OCI-LY7 (cell line): ENCODE measurements at regions not wholly inside any gene's neighbourhood (a gene's known extent, or its start where the extent isn't known, plus 50 kb on each side); places are given as distances from the start of the nearest gene placed in this dataset.

Source experiments
- CTCF ChIP-seq: fragments of 200-600 bp; sonication (generic); conservative IDR thresholded peaks from 2 replicates; pipeline ENCODE4 v1.5.1; 2014; ENCODE audit warnings: mild to moderate bottlenecking, antibody characterized with exemption, low read length, moderate library complexity, mixed read lengths
- EZH2phosphoT487 ChIP-seq: fragments of 200-600 bp; sonication (generic); IDR thresholded peaks from 2 replicates; pipeline ENCODE4 v1.6.1; 2018; ENCODE audit warnings: low read depth, borderline replicate concordance, mild to moderate bottlenecking, mixed run types, antibody characterized with exemption, low read length, moderate library complexity, mixed read lengths

- TF ChIP-seq CTCF = no peak
- TF ChIP-seq EZH2phosphoT487 = no peak
These were observed 526.1 kb downstream of the TLR4 start for GRCh38 chr9:118230329-118230728.
